Activated CD4-positive, alpha-beta T cell treated with anti-CD3 and anti-CD28 coated beads, Interleukin-10, Interleukin-2, amounts not matched to agents 100 ng/mL and 50 ng/mL, durations not matched to agents 16 hours and 8 hours (primary cell): ENCODE measurements at regions not wholly inside any gene's neighbourhood (a gene's known extent, or its start where the extent isn't known, plus 50 kb on each side); places are given as distances from the start of the nearest gene placed in this dataset.

Experiments
- DNase-seq: peaks from one replicate; pipeline ENCODE4 v3.0.0-alpha.2; 2020

DNA sequence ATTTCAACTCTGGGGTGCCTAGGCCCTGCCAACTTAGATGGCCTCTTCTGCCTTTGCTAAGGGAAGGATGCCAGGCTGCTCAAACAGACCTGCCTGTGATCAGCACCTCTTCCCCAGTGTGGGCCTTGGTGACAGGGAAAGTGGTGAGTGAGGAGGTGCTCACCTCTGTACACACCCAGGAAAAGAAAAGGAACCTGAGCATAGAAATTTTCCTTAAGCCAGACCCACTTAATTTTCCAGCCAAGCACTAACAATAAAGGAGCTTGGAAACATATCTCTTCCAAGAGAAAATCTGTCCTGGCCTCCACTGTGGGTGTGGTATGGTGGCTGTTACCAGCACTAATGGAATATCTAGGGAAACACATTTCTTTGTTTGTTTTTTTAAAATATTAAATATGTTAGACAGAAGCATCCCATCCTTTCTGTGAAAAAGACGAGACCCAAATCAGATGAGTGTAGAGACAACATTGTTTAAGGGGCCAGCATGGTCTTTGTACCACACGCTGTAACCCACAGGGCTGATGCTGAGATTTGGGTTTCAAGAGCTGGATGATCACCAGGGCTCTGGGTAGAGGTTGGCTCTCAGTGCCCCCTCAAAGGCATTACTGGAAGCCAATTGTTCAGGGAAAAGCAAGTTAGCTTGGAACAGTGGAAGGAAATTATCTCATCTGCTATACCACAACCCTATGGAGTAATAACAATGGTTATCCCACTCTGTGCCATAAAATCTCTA lies 472.2 kb downstream of the INSC start:
- no peak for DNase-seq

DNA sequence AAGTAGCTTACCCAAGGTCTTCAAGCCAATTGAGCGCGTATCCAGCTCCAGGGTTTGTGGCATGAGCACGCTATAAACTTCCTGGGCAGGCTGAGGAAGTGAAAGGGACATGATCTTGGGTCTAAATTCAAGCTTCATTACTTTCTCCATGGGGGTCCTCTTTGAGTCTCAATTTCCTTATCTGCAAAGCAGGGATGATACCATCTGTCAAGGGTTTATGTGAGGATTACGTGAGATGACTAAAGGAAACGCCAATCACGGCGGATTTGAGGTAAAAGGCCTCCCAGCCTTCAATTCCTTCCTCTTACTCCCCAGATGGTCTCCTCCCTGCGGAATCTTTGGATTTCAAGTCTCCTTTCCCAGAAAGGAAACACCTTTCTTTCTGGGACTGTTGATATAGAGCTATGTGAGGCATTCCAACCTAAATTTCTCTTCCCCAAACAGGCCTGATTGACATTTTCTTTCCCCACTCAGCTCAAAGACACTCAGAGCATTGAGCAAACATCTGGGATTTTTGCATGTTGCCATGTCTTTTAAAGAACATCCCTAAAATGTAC lies 474.4 kb downstream of the INSC start:
- DNase-seq, result no peak

DNA sequence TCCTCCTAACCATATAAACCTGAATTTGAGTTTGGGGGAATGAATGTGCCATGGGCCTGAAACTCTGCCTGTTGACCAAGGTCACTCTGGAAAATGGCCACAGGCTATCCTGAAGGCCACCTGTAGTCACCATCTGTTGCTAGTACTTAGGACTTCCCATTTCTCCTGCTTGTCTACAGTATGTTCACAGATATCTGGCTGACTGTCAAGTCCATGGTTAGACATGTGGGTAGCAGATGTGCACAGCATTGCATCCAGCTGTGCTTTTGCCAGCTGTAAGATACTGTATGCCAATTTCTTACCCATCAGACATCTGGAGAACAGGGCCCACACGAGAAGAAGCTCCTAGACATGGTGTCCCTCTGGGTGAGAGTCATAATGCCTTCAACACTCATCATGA lies 475.4 kb downstream of the INSC start:
- DNase-seq, result no peak

DNA sequence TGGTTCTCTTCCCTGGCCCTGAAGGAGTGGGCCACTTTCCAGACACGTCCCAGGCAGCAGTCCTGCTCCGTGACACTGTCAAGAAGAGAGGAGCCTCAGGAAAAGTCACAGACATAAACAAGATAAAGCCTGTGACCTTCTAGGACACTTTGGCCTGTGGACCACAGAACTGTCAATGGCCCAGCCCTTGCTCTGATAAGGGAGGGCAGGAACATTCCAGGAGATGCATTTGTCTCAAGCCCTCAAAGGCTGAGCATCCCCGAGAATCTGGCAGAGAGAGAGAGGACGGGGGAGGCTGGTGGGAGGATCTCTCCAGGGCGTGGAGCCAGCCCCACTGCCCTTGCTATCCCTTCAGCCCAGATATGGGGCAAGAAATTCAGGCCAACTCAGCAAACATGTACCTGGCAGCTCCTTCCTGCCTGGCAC lies 476.4 kb downstream of the INSC start:
- no peak for DNase-seq

DNA sequence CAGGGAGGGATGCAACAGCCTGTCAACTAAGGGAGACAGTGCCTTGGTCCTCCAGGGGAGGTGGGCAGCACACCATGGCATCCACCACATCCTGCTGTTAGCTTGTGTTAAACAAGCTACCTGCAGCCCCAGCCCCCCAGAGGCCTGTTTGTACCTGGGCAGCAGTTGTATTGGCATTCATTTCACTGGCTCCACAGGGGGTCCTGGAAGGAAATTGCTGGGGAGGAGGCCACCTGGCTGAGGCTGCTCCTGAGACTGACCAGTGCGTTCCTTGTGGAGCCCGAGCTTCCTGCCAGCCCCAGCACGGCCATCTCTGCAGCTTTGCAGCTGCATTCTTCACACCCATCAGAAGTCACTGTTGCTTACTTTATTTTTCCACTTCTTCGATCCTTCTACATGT lies 479.9 kb downstream of the INSC start:
- no peak for DNase-seq

DNA sequence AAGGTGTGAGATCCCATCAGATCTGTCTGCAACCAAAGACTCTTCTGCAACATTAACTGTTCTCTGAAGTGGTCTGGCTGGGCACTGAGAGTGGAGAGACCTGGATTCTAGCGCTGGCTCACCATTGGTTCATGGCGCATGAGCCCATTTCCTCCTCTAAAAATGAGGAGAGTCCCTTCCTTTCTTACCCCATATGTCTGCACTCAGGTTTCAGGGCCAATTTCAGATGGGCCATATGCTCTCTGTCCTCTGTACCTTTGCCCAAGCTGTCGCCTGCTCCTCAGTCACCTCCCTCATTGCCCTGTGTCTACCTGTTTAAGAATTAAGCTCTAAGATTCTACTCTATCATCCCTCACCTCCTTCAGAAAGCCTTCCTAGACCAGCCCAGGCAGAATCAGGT lies 484.7 kb downstream of the INSC start:
- DNase-seq, result no peak

DNA sequence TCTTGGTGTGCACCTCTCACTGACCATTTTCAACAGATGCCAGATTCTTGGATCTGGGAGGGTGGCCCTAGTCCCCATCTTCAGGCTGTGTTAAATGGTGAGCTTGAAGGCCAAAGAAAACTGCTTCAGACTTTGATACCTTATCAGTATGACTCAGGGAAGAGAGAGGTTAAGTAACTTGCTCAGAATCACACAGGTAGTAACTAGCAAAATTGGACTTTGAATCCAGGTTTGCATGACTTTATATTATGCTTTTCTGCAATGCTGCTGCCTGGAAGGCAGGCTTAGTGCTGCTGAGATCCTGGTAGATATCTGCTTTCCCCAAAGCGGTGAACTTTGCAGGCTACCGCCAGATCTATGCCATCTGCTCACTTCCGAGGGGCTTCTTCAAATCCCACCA lies 487.3 kb downstream of the INSC start:
- no peak for DNase-seq

DNA sequence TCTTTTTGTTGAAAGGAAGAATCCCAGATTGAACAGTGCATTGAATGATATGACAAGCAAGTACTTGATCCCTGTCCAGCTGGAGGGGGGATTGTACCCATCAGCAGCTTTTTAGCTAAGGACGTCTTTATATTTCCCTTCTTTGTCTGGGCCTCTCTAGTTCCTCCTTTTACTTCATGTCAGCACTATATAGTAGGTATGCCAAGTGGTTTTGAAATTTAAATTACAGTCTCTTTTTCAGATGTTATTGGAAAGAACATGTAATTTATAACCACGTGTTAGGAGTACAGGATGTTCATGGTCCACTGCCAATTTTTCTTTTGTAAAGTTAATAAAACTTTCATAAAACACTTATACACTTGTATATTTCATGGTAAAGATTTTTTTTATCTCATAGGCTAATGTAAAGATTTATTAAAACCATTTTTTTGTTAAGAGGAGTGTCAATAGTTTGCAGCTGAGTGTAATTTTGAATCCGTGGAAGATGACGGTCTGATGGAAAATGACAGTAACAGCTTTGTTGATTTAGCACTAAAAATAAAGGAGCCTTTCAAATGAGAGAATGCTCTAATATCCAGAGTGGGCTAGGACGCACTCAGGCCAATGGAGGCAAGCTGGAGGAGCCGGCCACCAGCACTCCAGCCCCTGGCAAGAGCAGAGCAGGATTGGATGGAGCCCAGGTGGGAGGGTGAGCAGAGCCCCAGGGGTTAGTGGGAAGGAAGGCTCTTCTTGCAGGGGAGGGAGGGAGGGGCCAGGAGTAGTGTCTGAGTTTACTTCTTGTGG lies 488.3 kb downstream of the INSC start:
- no peak for DNase-seq

DNA sequence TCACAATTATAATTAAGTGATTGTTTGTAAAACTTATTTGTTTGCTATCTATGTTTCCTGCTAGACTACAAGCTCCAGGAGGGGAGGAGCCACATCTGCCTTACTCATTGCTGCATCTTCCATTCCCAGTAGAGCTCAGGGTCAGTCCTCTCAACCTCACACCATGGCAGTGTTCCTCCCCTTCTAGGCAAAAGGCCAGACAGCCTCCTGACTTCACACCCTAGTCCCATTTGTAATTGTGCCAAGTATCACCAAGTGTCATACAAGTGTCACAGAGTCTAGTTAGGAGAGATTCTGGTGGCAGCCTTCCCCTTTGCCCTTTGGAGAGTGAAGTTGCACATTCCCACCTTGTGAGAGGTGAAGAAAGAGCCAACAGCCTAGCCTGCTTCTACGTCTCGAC lies 490.4 kb downstream of the INSC start:
- DNase-seq, result no peak

DNA sequence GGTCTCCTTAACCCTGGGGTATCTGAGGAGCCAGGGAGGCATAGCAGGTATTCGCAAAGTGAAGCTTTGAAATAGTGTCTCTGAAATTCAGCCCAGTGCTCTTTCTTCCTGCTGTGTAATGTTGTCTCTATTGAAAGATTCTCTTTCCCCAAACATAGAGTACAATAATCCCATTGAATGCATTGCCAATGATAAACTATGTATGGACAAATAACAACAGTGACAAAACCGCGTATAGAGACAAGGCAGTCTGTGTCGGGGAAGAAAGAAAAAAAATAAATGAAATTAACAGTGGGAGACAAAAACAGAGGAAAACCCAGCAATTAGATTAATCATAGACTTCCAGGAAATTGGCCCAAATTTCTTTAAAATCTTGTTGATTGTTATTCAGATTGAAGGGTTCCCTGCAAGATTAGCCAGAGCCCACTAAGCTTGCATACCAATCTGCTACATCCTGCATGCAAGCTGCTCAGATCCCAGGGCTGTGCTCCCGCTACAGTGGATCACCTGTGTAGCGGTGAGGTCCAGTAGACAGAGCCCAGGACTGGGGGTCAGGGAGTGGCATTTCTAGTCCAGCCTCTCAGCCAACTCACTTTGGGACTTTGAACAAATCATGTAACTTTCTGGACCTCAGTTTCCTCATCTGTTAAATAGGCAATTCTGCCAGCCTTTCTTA lies 492.8 kb downstream of the INSC start:
- no peak for DNase-seq

DNA sequence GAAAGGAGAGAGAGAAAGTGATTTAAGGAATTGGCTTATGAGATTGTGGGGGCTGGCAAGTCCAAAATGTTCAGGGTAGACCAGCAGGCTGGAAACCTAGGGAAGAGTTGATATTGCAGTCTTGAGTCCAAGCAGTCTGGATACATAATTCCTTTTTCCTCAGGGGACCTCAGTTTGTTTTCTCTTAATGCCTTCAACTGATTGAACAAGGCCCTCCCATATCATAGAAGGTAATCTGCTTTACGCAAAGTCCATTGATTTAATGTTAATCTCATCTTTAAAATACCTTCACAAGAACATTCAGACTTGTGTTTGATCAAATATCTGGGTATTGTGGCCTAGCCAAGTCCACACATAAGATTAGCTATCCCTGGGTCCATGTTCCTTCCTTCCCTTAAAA lies 494.7 kb downstream of the INSC start:
- DNase-seq, result no peak

DNA sequence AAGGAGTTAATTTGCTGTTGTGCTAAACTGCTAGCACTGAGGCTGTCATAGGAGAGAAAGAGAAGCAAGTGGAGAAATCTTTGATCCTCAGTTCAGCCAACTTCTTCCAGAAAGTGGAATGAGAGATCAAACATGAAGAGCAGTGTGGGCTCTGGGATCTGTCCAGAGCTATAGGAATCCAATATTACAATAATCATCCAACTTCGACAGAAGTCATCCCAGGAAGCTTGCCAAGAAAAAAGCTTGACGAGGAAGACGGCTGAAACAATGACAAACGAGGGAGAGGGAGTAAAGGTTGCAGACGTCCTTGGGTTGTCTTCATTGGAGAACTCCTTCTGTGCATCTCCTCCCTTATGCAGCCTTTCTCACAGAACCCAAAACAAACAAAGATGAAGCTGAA lies 496.2 kb downstream of the INSC start:
- no peak for DNase-seq

DNA sequence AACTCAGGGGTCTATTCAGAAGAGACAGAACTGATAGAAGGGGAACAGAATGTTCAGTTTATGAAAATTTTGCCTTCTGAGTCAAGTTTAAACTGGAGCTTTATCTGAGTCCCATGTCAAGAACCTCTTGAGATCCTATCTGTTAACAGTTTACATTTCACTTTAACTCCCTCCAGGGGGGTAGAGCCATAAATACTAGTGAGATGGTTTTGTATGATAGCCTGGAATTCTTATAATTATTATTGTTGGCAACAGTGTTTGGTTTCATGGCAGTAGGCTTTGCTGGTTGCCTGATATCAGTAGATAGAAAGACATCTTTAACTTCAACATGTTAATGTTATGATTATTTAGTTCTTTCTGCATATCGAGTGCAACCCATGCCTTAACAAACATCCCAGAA lies 498.5 kb downstream of the INSC start:
- DNase-seq, result no peak

DNA sequence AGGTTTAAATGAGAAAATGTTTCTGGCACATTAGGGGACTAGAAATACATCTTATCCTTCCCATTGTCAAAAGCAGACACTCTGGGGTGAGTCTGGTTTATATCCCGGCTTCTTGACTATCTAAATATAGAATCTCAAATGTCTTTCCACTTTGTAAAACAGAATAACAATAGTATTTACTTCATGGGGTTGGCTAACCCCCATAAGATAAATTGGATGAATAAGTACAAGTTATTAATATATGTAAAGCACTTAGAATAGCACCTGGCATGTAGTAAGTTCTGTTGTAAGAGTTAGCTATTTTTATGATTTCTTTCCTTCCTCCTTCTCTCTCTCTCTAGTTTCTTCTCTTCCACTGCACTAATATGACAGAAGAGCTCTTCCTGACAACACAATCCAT lies 499.1 kb downstream of the INSC start:
- DNase-seq, result no peak

DNA sequence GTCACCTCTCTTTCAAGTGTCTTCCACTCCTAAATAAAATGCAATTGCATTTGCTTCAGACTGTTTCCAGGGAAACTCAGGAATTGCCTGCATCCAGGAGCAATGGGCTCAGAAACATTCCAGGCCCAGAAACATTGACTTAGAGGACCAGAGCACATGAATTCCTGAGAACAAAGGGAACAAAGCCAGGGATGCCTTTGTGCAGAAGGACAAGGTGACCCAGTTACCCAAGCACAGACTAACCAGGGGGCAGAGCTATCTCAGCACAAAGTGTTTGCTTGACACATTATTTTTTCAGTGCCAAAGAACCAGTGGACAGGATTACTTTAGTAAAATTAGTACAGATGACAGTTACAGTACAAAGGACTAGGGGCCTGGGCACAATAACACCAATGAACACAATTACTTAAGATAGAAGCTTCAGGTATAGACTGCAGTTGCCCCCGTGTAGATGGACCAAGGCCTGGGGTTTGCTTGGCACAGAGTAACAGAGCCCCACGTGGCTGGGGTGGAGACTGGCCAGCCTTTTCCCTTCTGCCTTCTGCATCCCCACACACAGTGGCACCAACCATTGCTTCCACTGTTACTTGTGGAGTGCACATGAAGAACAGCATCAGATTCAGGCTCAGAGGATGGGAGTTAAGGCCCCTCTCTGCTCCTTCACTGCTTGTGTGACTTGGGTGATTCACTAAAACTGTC lies 500.8 kb downstream of the INSC start:
- no peak for DNase-seq

DNA sequence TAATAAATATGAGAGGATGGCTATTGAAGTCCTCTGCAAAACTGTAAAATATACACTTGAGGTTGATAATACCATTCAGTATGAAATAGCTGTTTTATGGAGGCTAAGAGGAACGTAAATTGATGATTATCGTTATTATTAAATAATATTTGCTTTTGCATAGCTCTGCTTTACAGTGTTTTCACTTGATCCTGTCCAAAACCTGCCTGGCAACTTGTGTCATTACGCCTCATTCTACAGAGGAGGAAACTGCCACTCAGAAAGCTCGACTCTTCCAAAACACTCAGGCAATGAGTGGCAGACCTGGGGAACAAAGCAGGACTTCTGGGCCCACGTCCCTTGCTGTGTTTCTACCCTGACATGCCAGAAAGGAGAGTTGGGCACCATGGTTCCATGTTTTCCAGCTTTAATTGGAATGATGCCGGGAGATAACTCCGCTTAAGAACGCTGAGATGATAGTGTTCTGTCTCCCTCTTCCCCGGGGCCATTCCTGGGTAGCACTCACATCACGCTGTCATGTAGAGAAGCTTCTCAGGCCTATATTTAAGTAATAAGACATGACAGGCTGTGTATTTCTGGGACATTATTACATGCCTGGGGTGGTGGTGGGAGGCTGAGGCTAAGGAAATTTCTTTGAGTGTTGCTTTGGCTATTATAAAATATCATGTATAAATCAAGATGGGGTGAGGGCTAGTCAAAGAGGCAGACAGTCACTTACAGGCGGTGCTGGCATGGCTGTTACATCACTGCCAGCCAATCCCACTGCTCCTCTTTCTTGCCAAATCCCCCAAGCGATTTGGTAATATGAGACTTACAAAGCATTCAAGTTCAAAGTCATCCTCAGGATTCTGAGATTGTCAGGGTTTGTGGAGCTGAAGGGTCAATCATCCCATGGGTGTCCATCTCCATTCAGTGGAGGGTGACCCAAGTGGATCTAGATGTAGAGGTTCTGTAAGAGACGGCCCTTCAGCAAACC lies 501.7 kb downstream of the INSC start:
- DNase-seq, result no peak

DNA sequence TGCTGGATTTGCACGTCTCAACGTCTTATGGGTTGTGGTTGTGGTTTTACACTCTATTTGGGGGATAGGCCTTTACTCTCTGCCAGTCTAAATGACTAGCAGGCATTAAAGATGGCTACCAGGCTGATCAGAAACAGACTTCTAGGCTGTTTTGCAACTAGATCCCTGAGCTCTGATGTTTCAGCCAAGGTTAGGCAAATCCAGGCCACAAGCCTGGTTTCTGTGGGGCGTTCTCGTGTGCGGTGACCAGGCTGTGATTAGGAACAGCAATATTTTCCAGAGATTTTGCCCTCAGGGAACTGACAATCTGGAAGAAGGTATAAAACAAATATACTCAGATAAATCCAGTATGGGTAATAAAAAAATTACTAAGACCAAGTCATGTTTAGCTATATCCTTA lies 502.4 kb downstream of the INSC start:
- no peak for DNase-seq

DNA sequence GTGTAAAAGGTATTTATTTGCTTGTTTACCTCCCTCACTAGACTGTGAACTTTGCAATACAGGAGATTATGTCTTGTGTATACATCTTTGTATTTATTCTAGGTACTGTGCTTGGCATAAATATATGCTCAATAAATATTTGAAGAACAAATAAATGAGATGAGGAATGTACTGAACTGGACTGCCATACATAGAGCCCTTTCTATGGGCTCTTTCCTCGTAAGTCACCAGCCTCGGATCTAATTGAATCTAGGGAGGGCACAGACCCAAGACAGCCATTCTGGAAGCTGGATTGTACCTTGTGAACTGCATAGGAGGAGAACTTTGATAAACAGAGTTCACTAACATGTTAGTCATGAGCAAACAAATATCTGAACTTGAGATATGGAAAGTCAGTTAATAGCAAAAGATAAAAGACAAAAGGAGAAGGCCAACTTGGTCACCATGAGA lies 503.9 kb downstream of the INSC start:
- no peak for DNase-seq

DNA sequence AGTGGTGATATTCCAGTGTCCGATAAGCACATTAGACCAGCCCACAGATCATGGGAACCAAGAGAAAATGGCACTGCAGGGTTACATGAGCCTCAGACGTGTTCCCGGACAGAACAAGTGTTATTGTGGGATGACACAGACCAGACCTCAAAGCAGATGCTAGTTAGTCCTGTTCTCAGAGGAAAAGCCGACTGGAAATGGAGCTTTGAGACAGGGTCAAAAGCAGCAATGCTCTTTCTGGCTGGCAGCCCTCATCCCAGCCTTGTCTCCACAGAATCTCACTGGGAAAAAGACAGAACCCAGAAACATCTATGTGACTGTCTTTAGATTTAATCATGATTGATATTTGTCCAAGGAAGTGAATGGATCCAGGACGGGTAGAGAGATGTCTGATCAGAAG lies 506.8 kb downstream of the INSC start:
- DNase-seq, result no peak

DNA sequence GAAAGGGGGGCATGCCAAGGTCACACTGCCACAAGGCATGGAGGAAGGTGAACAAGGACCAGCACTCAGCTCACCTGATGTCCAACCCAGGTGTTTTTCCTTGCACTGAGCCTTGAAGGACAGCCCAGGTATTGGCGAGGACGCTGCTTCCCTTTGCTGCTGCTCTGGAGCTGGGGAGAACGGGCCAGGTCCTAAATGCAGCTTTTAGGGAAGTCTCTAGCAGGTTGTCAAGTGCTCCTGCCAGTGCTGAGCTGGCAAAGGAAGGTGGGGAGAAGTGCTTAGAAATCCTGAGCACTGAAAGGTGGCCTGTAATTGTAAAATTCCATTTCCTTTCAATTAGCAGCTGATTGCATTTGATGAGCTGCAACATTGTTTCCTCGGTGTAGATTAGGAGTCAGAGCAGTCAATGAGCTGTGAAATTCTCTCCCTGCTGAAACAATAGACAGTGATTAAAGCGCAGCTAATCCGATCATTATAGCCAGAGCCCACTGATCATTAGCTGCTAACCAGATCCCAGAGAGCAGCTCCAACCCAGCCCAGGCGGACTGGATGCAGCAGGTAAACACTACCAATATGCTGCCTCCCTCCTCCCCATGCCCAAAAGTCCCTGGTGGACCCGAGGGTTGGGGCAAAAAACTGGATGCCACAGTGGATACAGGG lies 507.6 kb downstream of the INSC start:
- DNase-seq, result no peak

DNA sequence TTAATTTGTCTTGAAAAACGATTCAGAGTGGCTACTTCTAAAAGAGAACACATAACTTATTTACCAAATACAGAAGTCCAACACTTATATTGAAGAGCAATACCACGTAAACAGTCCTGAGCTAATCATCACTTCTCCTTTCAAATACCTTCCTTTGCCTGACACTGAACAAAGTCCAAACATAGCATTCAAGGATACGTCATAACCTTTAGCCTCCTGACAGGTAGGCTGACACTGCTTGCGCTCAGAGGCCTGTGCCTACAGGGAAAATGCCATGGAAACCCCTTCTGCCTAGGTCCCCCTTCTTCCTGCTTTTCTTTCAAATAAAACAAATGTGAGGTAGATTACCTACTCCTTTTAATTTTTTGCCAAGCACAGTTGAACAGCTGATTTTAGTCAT lies 510.0 kb downstream of the INSC start:
- no peak for DNase-seq
